ENCODE measurements at regions not wholly inside any gene's neighbourhood (a gene's known extent, or its start where the extent isn't known, plus 50 kb on each side); places are given as distances from the start of the nearest gene placed in this dataset.

- no peak for DNase-seq (ENCODE audit: low read depth)
These were observed 591.9 kb downstream of the IRS1 start for GRCh38 chr2:226207671-226208070.

- DNase-seq (ENCODE audit: low read depth) = no peak
These were observed 600.1 kb downstream of the IRS1 start for GRCh38 chr2:226199555-226199954.

- DNase-seq (ENCODE audit: low read depth) = no peak
These were observed 600.7 kb downstream of the IRS1 start for GRCh38 chr2:226198956-226199355.

GRCh38 chr2:226190479-226191252 lies 609.0 kb downstream of the IRS1 start:
- no peak for DNase-seq (ENCODE audit: low read depth)

GRCh38 chr2:226189061-226189460 lies 610.6 kb downstream of the IRS1 start:
- DNase-seq (ENCODE audit: low read depth) = no peak

GRCh38 chr2:226187616-226188015 lies 612.0 kb downstream of the IRS1 start:
- DNase-seq (ENCODE audit: low read depth) = peak; percentile 87

GRCh38 chr2:226187156-226187555 lies 612.5 kb downstream of the IRS1 start:
- no peak for DNase-seq (ENCODE audit: low read depth)

- DNase-seq (ENCODE audit: low read depth) = peak; percentile 96
These were observed 613.9 kb downstream of the IRS1 start for GRCh38 chr2:226185616-226186211.

- no peak for DNase-seq (ENCODE audit: low read depth)
These were observed 614.5 kb downstream of the IRS1 start for GRCh38 chr2:226184940-226185615.

- no peak for DNase-seq (ENCODE audit: low read depth)
These were observed 615.1 kb downstream of the IRS1 start for GRCh38 chr2:226184540-226184939.

- no peak for DNase-seq (ENCODE audit: low read depth)
These were observed 616.1 kb downstream of the IRS1 start for GRCh38 chr2:226183550-226183949.

- DNase-seq (ENCODE audit: low read depth) = no peak
These were observed 616.6 kb downstream of the IRS1 start for GRCh38 chr2:226183033-226183432.

GRCh38 chr2:226181909-226182308 lies 617.7 kb downstream of the IRS1 start:
- no peak for DNase-seq (ENCODE audit: low read depth)

GRCh38 chr2:226180281-226180884 lies 619.2 kb downstream of the IRS1 start:
- DNase-seq (ENCODE audit: low read depth) = no peak

GRCh38 chr2:226179010-226179409 lies 620.6 kb downstream of the IRS1 start:
- DNase-seq (ENCODE audit: low read depth) = no peak

GRCh38 chr2:226176283-226176984 lies 623.2 kb downstream of the IRS1 start:
- DNase-seq (ENCODE audit: low read depth) = no peak

GRCh38 chr2:226174390-226174789 lies 625.2 kb downstream of the IRS1 start:
- DNase-seq (ENCODE audit: low read depth) = no peak

GRCh38 chr2:226172939-226173338 lies 626.7 kb downstream of the IRS1 start:
- no peak for DNase-seq (ENCODE audit: low read depth)

- DNase-seq (ENCODE audit: low read depth) = no peak
These were observed 627.3 kb downstream of the IRS1 start for GRCh38 chr2:226172309-226172708.

GRCh38 chr2:226169751-226170581 lies 629.7 kb downstream of the IRS1 start:
- no peak for DNase-seq (ENCODE audit: low read depth)

GRCh38 chr2:226168496-226169160 lies 631.0 kb downstream of the IRS1 start:
- no peak for DNase-seq (ENCODE audit: low read depth)

Data from GM04503 (cell line).